ENCODE measurements at regions not wholly inside any gene's neighbourhood (a gene's known extent, or its start where the extent isn't known, plus 50 kb on each side); places are given as distances from the start of the nearest gene placed in this dataset.

DNA sequence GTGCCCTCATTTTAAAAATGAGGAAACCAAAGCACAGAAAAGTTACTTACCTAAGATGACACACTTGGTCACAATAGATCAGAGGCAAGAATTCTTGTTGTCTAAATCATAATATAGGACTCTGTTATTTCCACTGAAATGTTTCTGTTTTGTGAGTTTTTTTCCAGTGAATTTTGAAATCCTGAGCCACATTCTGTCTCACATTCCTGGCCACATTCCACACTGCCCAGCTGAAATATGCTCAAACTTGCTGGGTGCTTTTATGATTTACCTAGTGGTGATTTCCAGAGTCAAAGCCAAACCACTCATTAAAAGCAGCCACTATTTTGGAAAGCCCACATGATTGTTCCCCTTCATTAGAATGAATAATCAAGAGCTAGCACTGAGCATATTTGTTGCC is 82.3 kb upstream of the NPHP3 start:
- H3K27ac Mint-ChIP-seq (ENCODE audit: unreplicated experiment) = peak overlapping the region; percentile 39
- no peaks in the 10 kb centered on the region for H3K36me3 Mint-ChIP-seq (ENCODE audit: insufficient read depth, unreplicated experiment)
- Histone ChIP-seq H3K36me3 (ENCODE audit: control insufficient read depth, insufficient read depth, low read length) (no peaks in the 10 kb centered on the region), H3K9me3 (no peaks in the 10 kb centered on the region), H3K4me3 (ENCODE audit: low read depth, low read length) (no peak overlapping the region), H3K27me3 (replicated peaks; ENCODE audit: control insufficient read depth, insufficient read depth, low read length) (no peaks in the 10 kb centered on the region), H3K4me1 (0 out of 2 replicates have a peak, but pooled peaks cover 11% of the 10 kb centered on the region)
- ChIA-PET CTCF (no interaction called here), POLR2A (no interaction called here)
- H3K4me3 Mint-ChIP-seq (ENCODE audit: unreplicated experiment) = no peak overlapping the region
- no peak for DNase-seq
- H3K27me3 Mint-ChIP-seq (ENCODE audit: insufficient read depth, unreplicated experiment) = no peaks in the 10 kb centered on the region
- no peak for TF ChIP-seq CTCF (IDR thresholded peaks at IDR 0.05; ENCODE audit: insufficient read depth in 1 of 2, low read depth in 1 of 2, low read length in 1 of 2, severe bottlenecking in 1 of 2, unreplicated experiment in 1 of 2)
- peaks cover 6% of the 10 kb centered on the region for H3K4me1 Mint-ChIP-seq (ENCODE audit: low read depth, unreplicated experiment)
- BruUV-seq (replicated peaks) = no TSS peak
- H3K9me3 Mint-ChIP-seq (ENCODE audit: unreplicated experiment) = no peaks in the 10 kb centered on the region
- intact Hi-C loops (cut with micrococcal nuclease; ENCODE audit: unreplicated experiment) = no loop called here

DNA sequence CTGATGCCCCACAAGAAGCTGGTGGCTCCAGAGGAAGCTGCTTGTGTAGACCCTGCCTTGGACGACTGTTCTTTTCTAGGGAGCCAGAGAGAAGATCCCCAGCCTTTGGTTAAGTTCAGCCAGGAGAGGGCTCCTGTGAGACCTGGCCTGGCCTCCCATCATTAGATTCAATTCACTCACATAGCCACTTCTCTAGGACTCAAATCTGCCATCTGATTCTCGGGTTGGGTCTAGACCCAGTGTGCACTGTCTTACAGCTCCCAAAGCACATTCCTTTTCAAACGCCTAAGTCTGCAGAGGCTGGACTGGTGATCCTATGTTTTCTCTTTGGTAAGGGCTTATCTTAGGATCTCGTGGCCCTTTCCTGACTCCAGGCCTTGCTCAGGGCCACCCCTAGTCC is 81.7 kb upstream of the NPHP3 start:
- BruUV-seq (replicated peaks) = no TSS peak
- H3K36me3 ChIP-seq (ENCODE audit: control insufficient read depth, insufficient read depth, low read length) = no peaks in the 10 kb centered on the region
- Mint-ChIP-seq H3K4me3 (ENCODE audit: unreplicated experiment) (no peak overlapping the region), H3K9me3 (ENCODE audit: unreplicated experiment) (no peaks in the 10 kb centered on the region), H3K27me3 (ENCODE audit: insufficient read depth, unreplicated experiment) (no peaks in the 10 kb centered on the region), H3K4me1 (ENCODE audit: low read depth, unreplicated experiment) (peaks cover 6% of the 10 kb centered on the region), H3K36me3 (ENCODE audit: insufficient read depth, unreplicated experiment) (no peaks in the 10 kb centered on the region), H3K27ac (ENCODE audit: unreplicated experiment) (peak overlapping the region; percentile 39)
- ChIA-PET POLR2A (no interaction called here), CTCF (no interaction called here)
- no peak for DNase-seq
- no peak for TF ChIP-seq CTCF (IDR thresholded peaks at IDR 0.05; ENCODE audit: insufficient read depth in 1 of 2, low read depth in 1 of 2, low read length in 1 of 2, severe bottlenecking in 1 of 2, unreplicated experiment in 1 of 2)
- H3K9me3 ChIP-seq = no peaks in the 10 kb centered on the region
- intact Hi-C loops (cut with micrococcal nuclease; ENCODE audit: unreplicated experiment) = no loop called here
- H3K4me1 ChIP-seq = 0 out of 2 replicates have a peak, but pooled peaks cover 11% of the 10 kb centered on the region
- no peaks in the 10 kb centered on the region for H3K27me3 ChIP-seq (replicated peaks; ENCODE audit: control insufficient read depth, insufficient read depth, low read length)
- no peak overlapping the region for H3K4me3 ChIP-seq (ENCODE audit: low read depth, low read length)

DNA sequence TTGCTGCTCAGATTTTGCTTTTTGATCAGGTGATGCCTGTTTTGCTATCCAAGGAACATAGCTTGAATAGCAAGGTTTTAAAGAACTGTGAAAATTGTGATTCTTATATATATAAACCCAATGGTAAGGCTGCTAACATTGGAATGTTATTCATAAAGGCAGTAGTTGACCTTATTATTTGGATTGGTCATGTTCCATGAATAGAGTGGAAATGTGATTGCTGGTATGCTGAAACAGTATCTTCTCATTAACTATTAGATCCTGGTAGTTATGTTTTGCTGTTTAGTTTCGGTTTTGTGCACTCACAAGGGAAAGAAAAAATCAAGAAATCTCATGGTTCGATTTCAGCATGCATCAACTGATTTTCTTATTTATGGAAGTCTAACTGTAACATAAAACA is 78.7 kb upstream of the NPHP3 start:
- 0 out of 2 replicates have a peak, but pooled peaks cover 11% of the 10 kb centered on the region for H3K4me1 ChIP-seq
- no peak for TF ChIP-seq CTCF (IDR thresholded peaks at IDR 0.05; ENCODE audit: insufficient read depth in 1 of 2, low read depth in 1 of 2, low read length in 1 of 2, severe bottlenecking in 1 of 2, unreplicated experiment in 1 of 2)
- no peaks in the 10 kb centered on the region for H3K4me1 Mint-ChIP-seq (ENCODE audit: low read depth, unreplicated experiment)
- H3K27me3 Mint-ChIP-seq (ENCODE audit: insufficient read depth, unreplicated experiment) = no peaks in the 10 kb centered on the region
- H3K27ac Mint-ChIP-seq (ENCODE audit: unreplicated experiment) = no peak overlapping the region
- BruUV-seq (replicated peaks) = no TSS peak
- POLR2A ChIA-PET = no interaction called here
- no peaks in the 10 kb centered on the region for H3K9me3 ChIP-seq
- no peak for DNase-seq
- H3K36me3 ChIP-seq (ENCODE audit: control insufficient read depth, insufficient read depth, low read length) = no peaks in the 10 kb centered on the region
- H3K4me3 ChIP-seq (ENCODE audit: low read depth, low read length) = no peak overlapping the region
- intact Hi-C loops (cut with micrococcal nuclease; ENCODE audit: unreplicated experiment) = no loop called here
- H3K9me3 Mint-ChIP-seq (ENCODE audit: unreplicated experiment) = no peaks in the 10 kb centered on the region
- no peaks in the 10 kb centered on the region for H3K27me3 ChIP-seq (replicated peaks; ENCODE audit: control insufficient read depth, insufficient read depth, low read length)
- CTCF ChIA-PET = no interaction called here
- H3K4me3 Mint-ChIP-seq (ENCODE audit: unreplicated experiment) = no peak overlapping the region
- no peaks in the 10 kb centered on the region for H3K36me3 Mint-ChIP-seq (ENCODE audit: insufficient read depth, unreplicated experiment)

Data from Caco-2 (cell line).